CD14-positive monocyte (primary cell): ENCODE measurements at regions not wholly inside any gene's neighbourhood (a gene's known extent, or its start where the extent isn't known, plus 50 kb on each side); places are given as distances from the start of the nearest gene placed in this dataset.

ENCODE experiments used
- DNase-seq, 3 donors: peaks; one replicate each; pipeline ENCODE4 v3.0.0-alpha.2; 2011 to 2022
- H2AFZ ChIP-seq: 2 replicates; pipeline ENCODE4 v1.6.0; 2012; ENCODE audit warnings: mild to moderate bottlenecking, low read depth, low read length, inconsistent platforms; ENCODE audit not compliant: insufficient read depth, poor library complexity, severe bottlenecking
- H3K27ac ChIP-seq, 2 donors: 1 replicate in 1 of 2; 2 replicates in 1 of 2; pipeline ENCODE4 v1.5.1; 2012 to 2013; ENCODE audit warnings: low read length in 2 of 2, control low read depth in 1 of 2, inconsistent platforms in 1 of 2, low read depth in 1 of 2, mild to moderate bottlenecking in 1 of 2
- H3K27me3 ChIP-seq, 2 donors: one replicate each; pipeline versions ENCODE4 v1.6.0 to v1.6.1; 2011 to 2013; ENCODE audit warnings: low read length in 2 of 2; ENCODE audit not compliant: control insufficient read depth in 2 of 2, insufficient read depth in 2 of 2
- H3K36me3 ChIP-seq, 2 donors: replicated peaks in 1 of 2; 1 replicate in 1 of 2; 2 replicates in 1 of 2; pipeline versions ENCODE4 v1.5.1 to v1.6.1; 2012 to 2013; ENCODE audit warnings: low read length in 2 of 2, control low read depth in 1 of 2, inconsistent platforms in 1 of 2, mild to moderate bottlenecking in 1 of 2; ENCODE audit not compliant: insufficient read depth in 2 of 2, control insufficient read depth in 1 of 2
- H3K4me1 ChIP-seq, 2 donors: 1 replicate in 1 of 2; 2 replicates in 1 of 2; pipeline versions ENCODE4 v1.5.1 to v1.6.1; 2012 to 2013; ENCODE audit warnings: low read length in 2 of 2, control low read depth in 1 of 2, inconsistent platforms in 1 of 2, mild to moderate bottlenecking in 1 of 2, moderate library complexity in 1 of 2; ENCODE audit not compliant: insufficient read depth in 2 of 2, control insufficient read depth in 1 of 2
- H3K4me2 ChIP-seq: replicated peaks from 2 replicates; pipeline ENCODE3; 2012; ENCODE audit warnings: low read length, moderate library complexity, mild to moderate bottlenecking; ENCODE audit not compliant: poor library complexity, severe bottlenecking; ENCODE audit errors: extremely low read depth
- H3K4me3 ChIP-seq, 3 experiments: fragments of 200-600 bp in 1 of 3; sonication (generic) in 1 of 3; replicated peaks in 1 of 3; 1 replicate in 2 of 3; 2 replicates in 1 of 3; pipeline ENCODE4 v1.5.1; 2011 to 2013; ENCODE audit warnings: low read length in 3 of 3, mild to moderate bottlenecking in 3 of 3, control low read depth in 2 of 3, low read depth in 2 of 3, inconsistent platforms in 1 of 3, moderate library complexity in 1 of 3
- H3K79me2 ChIP-seq: 2 replicates; pipeline ENCODE4 v1.6.0; 2012; ENCODE audit warnings: mild to moderate bottlenecking, control low read depth, inconsistent platforms, low read length, moderate library complexity; ENCODE audit not compliant: insufficient read depth
- H3K9ac ChIP-seq: 2 replicates; pipeline ENCODE4 v1.6.0; 2017; ENCODE audit warnings: low read length, mild to moderate bottlenecking; ENCODE audit not compliant: insufficient read depth, poor library complexity, severe bottlenecking
- H3K9me3 ChIP-seq, 2 donors: replicated peaks in 1 of 2; 1 replicate in 1 of 2; 2 replicates in 1 of 2; pipeline versions ENCODE4 v1.5.1 to v1.6.1; 2012 to 2013; ENCODE audit warnings: low read length in 2 of 2, control low read depth in 1 of 2; ENCODE audit not compliant: control insufficient read depth in 1 of 2, insufficient read depth in 1 of 2
- H4K20me1 ChIP-seq: 2 replicates; pipeline ENCODE4 v1.6.0; 2012; ENCODE audit warnings: mild to moderate bottlenecking, low read length, control low read depth, moderate library complexity; ENCODE audit not compliant: insufficient read depth
- H3K27ac Mint-ChIP-seq, 7 donors: one replicate each; pipeline ENCODE4 v1.8.0; 2020; ENCODE audit warnings: mild to moderate bottlenecking in 7 of 7, mixed read lengths in 7 of 7, moderate library complexity in 6 of 7, inconsistent platforms in 2 of 7
- H3K27me3 Mint-ChIP-seq, 3 donors: one replicate each; pipeline ENCODE4 v1.8.0; 2021 to 2022; ENCODE audit warnings: low read depth in 3 of 3, mild to moderate bottlenecking in 3 of 3, mixed read lengths in 3 of 3, moderate library complexity in 3 of 3, inconsistent platforms in 1 of 3
- H3K36me3 Mint-ChIP-seq, 2 donors: one replicate each; pipeline ENCODE4 v1.8.0; 2020; ENCODE audit warnings: mixed read lengths in 2 of 2, inconsistent platforms in 1 of 2, mild to moderate bottlenecking in 1 of 2
- H3K4me1 Mint-ChIP-seq: one replicate; pipeline ENCODE4 v1.8.0; 2020; ENCODE audit warnings: mild to moderate bottlenecking, mixed read lengths
- H3K4me3 Mint-ChIP-seq, 2 donors: one replicate each; pipeline ENCODE4 v1.8.0; 2020; ENCODE audit warnings: mild to moderate bottlenecking in 2 of 2, mixed read lengths in 2 of 2, moderate library complexity in 1 of 2
- H3K9me3 Mint-ChIP-seq, 7 donors: one replicate each; pipeline ENCODE4 v1.8.0; 2020 to 2022; ENCODE audit warnings: mixed read lengths in 7 of 7, mild to moderate bottlenecking in 6 of 7, moderate library complexity in 6 of 7, inconsistent platforms in 2 of 7
- CTCF ChIP-seq: fragments of 200-600 bp; IDR thresholded peaks from one replicate; pipeline ENCODE4 v1.8.0; 2022; ENCODE audit warnings: antibody characterized with exemption, mild to moderate bottlenecking
- WGBS: methylation state at CpG from one replicate; pipeline ENCODE4 v1.1.5; 2013; ENCODE audit warnings: missing lambda C conversion rate; ENCODE audit not compliant: insufficient coverage; 5-methylcytosine and 5-hydroxymethylcytosine counted together
- intact Hi-C, 2 donors: fragments of 100-400 bp; cut with micrococcal nuclease; formaldehyde crosslinking; loops; one replicate each; pipeline versions ENCODE4 v1.15.0 to v1.15.1; 2023

GRCh38 chr1:215423288-215423687 is 143.8 kb upstream of the KCTD3 start:
- Histone ChIP-seq H2AFZ (no peak overlapping the region), H3K4me2 (no peak overlapping the region), H3K36me3 (no peaks in the 10 kb centered on the region), H3K9me3 (no peaks in the 10 kb centered on the region), H3K79me2 (no peaks in the 10 kb centered on the region), H3K9ac (no peak overlapping the region), H3K27me3 (no peaks in the 10 kb centered on the region), H4K20me1 (no peaks in the 10 kb centered on the region), H3K4me3 (no peak overlapping the region), H3K4me1 (no peaks in the 10 kb centered on the region), H3K27ac (no peak overlapping the region)
- no peaks in the 10 kb centered on the region for H3K4me1 Mint-ChIP-seq
- H3K36me3 Mint-ChIP-seq, result no peaks in the 10 kb centered on the region
- no peak overlapping the region for H3K4me3 Mint-ChIP-seq
- H3K9me3 Mint-ChIP-seq, result peaks cover 0 to 4% (median 2%) of the 10 kb centered on the region in 7 donors
- DNase-seq, result no peak
- peaks cover 0 to 2% (median 0%) of the 10 kb centered on the region in 3 donors for H3K27me3 Mint-ChIP-seq
- WGBS, result 80% methylated on average over 1 of the region's 2 CpGs
- intact Hi-C loops, result no loop called here
- H3K27ac Mint-ChIP-seq, result no peak overlapping the region
- TF ChIP-seq CTCF, result no peak

- no peaks in the 10 kb centered on the region for H3K79me2 ChIP-seq
- no peaks in the 10 kb centered on the region for H3K4me1 ChIP-seq
- 90% methylated on average over 2 of the region's 4 CpGs for WGBS
- H2AFZ ChIP-seq, result no peak overlapping the region
- peaks cover 0 to 7% (median 3%) of the 10 kb centered on the region in 7 donors for H3K9me3 Mint-ChIP-seq
- H3K4me3 Mint-ChIP-seq, result no peak overlapping the region
- intact Hi-C loops, result no loop called here
- no peaks in the 10 kb centered on the region for H3K36me3 Mint-ChIP-seq
- no peak overlapping the region for H3K27ac ChIP-seq
- no peak overlapping the region for H3K4me3 ChIP-seq
- H4K20me1 ChIP-seq, result no peaks in the 10 kb centered on the region
- H3K4me1 Mint-ChIP-seq, result no peaks in the 10 kb centered on the region
- H3K27me3 ChIP-seq, result no peaks in the 10 kb centered on the region
- H3K36me3 ChIP-seq, result no peaks in the 10 kb centered on the region
- TF ChIP-seq CTCF, result no peak
- H3K27ac Mint-ChIP-seq, result no peak overlapping the region
- DNase-seq, result no peak
- no peak overlapping the region for H3K9ac ChIP-seq
- H3K4me2 ChIP-seq, result no peak overlapping the region
- H3K27me3 Mint-ChIP-seq, result peaks cover 0 to 2% (median 0%) of the 10 kb centered on the region in 3 donors
- no peaks in the 10 kb centered on the region for H3K9me3 ChIP-seq
Measured at GRCh38 chr1:215425138-215425537, 142.0 kb upstream of the KCTD3 start.
